HG02798 (cell line): ENCODE measurements at regions not wholly inside any gene's neighbourhood (a gene's known extent, or its start where the extent isn't known, plus 50 kb on each side); places are given as distances from the start of the nearest gene placed in this dataset.
A peak's percentile ranks its signal among the peaks of the same experiment; 100 is the strongest.
"Not testable (repeated sequence)": the region's sequence is repeated elsewhere in the genome, so short reads cannot be mapped to it uniquely, and the experiment has no call there.

Experiments
- ATAC-seq: cut with Tn5 transposase; IDR thresholded peaks from one replicate; pipeline ENCODE4 v1.9.1; 2021; ENCODE audit warnings: mild to moderate bottlenecking; ENCODE audit not compliant: unreplicated experiment, poor library complexity

- no peak for ATAC-seq
Measured at GRCh38 chr12:89200217-89200616, 152.1 kb downstream of the DUSP6 start.

- ATAC-seq, result no peak
Measured at GRCh38 chr12:89195470-89195869, 156.8 kb downstream of the DUSP6 start.

GRCh38 chr12:89194683-89195082, 157.6 kb downstream of the DUSP6 start:
- ATAC-seq, result no peak

- no peak for ATAC-seq
Measured at GRCh38 chr12:89192429-89192828, 159.9 kb downstream of the DUSP6 start.

GRCh38 chr12:89191597-89191996, 160.7 kb downstream of the DUSP6 start:
- ATAC-seq, result not testable (repeated sequence)

GRCh38 chr12:89189448-89189847, 162.9 kb downstream of the DUSP6 start:
- no peak for ATAC-seq

GRCh38 chr12:89187507-89187906, 164.8 kb downstream of the DUSP6 start:
- no peak for ATAC-seq

GRCh38 chr12:89185889-89186288, 166.4 kb downstream of the DUSP6 start:
- ATAC-seq, result no peak

GRCh38 chr12:89185181-89185580, 167.1 kb downstream of the DUSP6 start:
- no peak for ATAC-seq

GRCh38 chr12:89183985-89184435, 168.3 kb downstream of the DUSP6 start:
- no peak for ATAC-seq

- no peak for ATAC-seq
Measured at GRCh38 chr12:89181271-89181920, 170.9 kb downstream of the DUSP6 start.

- no peak for ATAC-seq
Measured at GRCh38 chr12:89180496-89180895, 171.8 kb downstream of the DUSP6 start.

- no peak for ATAC-seq
Measured at GRCh38 chr12:89179983-89180382, 172.3 kb downstream of the DUSP6 start.

GRCh38 chr12:89179245-89179644, 173.1 kb downstream of the DUSP6 start:
- ATAC-seq, result no peak

GRCh38 chr12:89177802-89178395, 174.4 kb downstream of the DUSP6 start:
- no peak for ATAC-seq

- no peak for ATAC-seq
Measured at GRCh38 chr12:89176676-89177075, 175.6 kb downstream of the DUSP6 start.

GRCh38 chr12:89173678-89174077, 178.6 kb downstream of the DUSP6 start:
- no peak for ATAC-seq

GRCh38 chr12:89173096-89173495, 179.2 kb downstream of the DUSP6 start:
- no peak for ATAC-seq

- ATAC-seq, result no peak
Measured at GRCh38 chr12:89172224-89172623, 180.1 kb downstream of the DUSP6 start.

- no peak for ATAC-seq
Measured at GRCh38 chr12:89169321-89169720, 183.0 kb downstream of the DUSP6 start.

- ATAC-seq, result no peak
Measured at GRCh38 chr12:89167986-89168385, 184.3 kb downstream of the DUSP6 start.

GRCh38 chr12:89166525-89166934, 185.8 kb downstream of the DUSP6 start:
- ATAC-seq, result peak; percentile 89
